Limb (tissue), 2 donors: ENCODE measurements at regions not wholly inside any gene's neighbourhood (a gene's known extent, or its start where the extent isn't known, plus 50 kb on each side); places are given as distances from the start of the nearest gene placed in this dataset.
"Not testable (repeated sequence)": the region's sequence is repeated elsewhere in the genome, so short reads cannot be mapped to it uniquely, and the experiment has no call there.

Source experiments
- DNase-seq, 2 donors: peaks; one replicate each; pipeline ENCODE4 v3.0.0-alpha.2; 2016; ENCODE audit errors: extremely low spot score in 2 of 2

DNA sequence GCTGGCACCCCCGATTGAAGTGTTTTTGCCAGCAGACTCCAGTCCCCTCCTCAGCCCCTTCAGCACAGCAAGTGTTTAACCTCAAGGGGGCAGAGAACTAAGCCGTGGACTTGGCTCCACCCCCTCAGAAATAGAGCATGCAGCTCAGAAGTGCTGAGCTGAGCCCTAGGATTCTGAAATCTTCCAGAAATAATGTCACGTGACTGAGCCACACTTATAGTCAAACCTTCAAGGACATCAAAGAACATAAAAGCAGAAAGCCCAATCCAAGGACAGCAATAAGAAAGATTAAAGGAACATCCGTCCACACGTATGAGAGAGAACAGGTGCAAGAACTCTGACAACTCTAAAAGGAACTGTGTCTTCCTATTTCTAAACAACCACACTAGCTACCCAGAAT is 317.7 kb upstream of the LRFN5 start:
- no peak for DNase-seq

DNA sequence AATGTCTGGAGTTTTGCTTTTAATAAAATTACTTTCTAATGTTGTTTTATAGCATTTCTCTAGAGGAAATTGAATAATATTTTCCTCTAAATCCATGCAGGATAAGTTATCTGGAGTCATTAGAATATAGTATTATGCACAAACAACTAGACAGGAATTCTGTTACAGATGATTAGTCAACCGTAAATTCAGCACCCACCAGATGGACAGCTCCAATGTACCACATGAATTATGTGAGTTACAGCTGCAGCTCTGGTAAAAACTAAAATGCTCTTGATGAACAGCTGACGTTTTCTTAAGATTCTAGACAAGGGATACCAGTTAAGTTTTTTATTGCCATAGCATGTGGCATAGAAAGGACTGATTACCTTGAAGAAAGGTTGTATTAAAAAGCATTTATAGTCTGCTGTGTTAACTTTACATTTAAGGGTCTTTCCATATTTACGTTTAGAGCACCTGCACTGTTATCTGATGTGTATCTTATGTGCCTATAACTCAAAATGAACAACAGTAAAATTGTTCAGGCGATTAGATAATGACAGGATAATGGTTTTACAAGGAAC is 321.4 kb upstream of the LRFN5 start:
- DNase-seq, result peak; percentile 40 to 54

DNA sequence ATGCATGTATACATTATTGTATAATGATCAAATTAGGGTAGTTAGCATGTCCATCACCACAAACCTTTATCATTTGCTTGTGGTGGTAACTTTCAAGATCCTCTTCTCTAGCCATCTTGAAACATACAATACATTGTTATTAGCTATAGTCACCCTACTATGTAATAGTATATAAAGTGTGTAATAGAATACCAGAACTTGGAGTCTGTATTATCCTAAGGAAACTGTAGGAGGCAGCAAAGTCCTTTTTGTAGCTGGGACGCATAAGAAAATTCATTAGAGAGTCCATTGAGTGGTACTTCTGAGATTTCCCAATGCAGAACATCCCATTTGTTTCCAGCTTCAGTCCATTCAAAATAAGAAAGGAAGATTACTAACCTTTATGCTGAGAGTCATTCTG is 325.9 kb upstream of the LRFN5 start:
- no peak for DNase-seq

DNA sequence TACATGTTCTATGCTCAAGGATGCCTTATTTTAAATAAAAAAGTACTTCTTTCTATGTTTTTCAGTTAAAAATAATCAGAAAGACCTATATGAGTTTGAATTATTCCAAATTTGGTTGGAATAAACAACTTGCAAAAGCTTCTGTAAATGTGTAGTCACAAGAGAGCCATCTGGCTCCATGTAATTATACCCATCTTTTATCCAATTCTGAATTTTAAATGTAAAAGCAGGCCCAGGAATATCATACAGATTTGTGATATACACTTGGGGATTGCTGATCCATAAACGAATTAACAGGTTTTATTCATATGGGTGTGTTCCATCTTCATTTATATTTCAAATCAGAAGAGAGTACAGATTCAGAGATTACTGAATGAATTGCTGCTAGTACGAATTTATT is 329.2 kb upstream of the LRFN5 start:
- DNase-seq, result no peak

DNA sequence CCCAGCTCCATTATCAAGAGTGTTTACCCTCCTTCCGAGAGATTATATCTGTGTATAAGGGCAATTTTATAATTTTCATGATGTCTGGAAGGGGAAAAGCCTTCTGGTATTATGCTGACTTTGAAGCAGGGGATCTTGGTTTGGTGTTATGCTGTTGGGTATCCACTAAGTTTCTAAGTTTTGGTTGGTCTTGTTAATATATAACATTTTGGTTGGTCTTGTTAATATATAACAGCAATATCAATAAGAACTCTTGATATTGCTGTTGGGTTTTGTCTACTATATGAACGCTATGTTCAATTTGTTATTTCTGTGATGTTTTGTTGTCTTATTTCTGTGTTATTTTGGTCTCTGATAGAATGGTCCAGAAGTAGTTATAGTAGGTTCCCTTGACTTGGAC is 349.2 kb upstream of the LRFN5 start:
- DNase-seq, result no peak

DNA sequence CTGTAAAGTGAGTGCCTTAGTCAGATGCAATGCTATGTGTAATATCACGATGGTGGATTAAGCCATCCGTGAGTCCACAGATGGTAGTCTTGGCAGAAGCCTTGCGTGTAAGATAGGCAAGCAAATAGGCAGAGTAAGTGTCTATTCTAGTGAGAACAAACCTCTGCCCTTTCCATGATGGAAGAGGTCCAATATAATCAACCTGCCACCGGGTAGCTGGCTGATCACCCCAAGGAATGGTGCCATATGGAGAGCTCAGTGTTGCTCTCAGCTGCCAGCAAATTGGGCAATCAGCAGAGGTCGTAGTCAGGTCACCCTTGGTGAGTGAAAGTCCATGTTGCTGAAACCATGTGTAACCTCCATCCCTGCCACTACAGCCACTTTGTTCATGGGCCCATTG is 371.2 kb upstream of the LRFN5 start:
- DNase-seq, result no peak

DNA sequence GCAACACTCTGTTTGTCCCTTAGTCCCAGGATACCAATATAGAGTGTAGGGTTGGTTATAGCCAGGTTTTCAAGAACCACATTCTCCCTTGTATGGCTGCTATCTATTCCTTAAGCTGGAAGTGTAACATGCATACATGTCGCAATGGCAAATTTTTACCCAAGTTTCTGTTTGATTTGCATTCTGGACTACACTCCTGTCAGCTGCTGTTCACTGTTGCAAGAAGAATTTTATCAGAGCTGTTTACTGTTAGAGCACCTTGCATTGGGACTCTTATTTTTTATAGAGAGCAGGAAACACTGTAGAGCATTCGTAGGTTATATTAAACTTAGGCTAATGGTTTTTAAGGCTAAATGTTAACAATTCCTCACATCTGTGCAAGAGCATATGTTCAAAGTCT is 376.0 kb upstream of the LRFN5 start:
- no peak for DNase-seq

DNA sequence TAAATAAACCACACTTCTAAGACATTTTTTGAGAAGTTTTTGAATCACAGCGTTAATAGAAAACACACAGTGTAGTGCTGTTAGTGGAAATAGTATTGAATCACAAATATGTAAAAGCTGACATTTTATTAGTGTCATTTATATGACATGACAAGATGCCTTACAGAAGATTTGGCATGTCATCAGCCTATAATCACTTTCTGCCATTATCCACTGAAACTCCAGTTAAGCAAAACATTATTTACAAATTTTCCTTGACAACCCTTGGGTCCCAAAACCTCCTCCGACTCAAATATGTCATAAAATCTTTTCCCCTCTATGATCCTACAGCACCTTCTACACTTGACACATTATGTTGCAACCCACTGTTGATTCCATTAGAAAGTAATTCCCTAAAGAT is 376.9 kb upstream of the LRFN5 start:
- DNase-seq, result no peak

DNA sequence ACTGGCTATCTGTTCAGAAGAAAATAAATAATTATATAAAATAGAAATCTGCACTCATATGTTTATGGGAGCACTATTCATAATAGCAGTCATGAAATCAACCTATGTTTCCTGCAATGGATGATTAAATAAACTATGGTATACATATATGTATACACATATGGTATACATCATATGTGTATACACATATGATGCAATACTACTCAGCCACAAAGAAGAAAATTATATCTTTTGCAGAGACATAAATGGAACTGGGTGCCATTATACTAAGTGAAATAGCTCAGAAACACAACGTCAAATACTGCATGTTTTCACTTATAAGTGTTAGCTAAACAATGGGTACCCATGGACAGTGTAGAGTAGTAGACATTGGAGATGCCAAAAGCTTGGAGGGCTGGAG is 381.2 kb upstream of the LRFN5 start:
- DNase-seq, result no peak

DNA sequence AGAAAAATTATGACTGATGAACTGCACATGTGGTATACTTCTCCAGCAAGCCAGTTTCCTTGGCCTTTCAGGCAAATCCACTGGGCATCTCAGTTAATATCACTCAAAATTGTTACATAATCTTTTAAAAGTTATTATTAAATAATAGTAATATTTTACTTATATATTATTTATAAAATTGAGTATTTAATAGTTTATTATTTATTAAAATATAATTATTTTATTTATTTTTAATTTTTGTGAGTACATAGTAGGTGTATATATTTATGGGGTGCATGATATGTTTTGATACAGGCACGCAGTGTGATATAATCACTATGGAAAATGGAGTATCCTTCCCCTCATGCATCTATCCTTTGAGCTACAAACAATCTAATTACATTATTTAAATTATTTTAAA is 384.1 kb upstream of the LRFN5 start:
- no peak for DNase-seq

DNA sequence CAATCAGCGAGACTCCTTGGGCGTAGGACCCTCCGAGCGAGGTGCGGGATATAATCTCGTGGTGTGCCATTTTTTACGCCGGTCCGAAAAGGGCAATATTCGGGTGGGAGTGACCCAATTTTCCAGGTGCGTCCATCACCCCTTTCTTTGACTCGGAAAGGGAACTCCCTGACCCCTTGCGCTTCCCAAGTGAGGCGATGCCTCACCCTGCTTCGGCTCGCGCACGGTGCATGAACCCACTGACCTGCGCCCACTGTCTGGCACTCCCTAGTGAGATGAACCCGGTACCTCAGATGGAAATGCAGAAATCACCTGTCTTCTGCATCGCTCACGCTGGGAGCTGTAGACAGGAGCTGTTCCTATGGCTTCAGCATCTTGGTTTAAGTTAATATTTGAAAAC is 391.7 kb upstream of the LRFN5 start:
- not testable (repeated sequence) for DNase-seq

DNA sequence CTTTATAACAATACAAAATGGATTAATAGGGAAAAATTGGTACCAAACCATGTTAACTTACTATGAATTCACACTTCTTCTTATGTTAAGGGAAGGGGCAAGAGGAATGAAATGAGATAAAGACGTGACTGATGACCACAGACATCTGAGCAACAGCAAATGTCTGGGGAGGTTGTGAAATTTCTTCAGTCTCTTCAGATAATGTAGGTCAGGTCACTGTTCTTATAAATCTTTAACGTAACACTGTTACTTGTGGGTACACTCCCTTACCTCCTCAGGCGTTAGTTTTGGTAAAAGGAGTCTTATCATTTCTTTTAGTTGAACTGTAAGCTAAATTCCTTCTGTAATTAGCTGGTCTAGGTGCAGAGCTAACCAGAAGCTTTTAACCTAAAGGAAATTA is 405.0 kb upstream of the LRFN5 start:
- DNase-seq, result no peak

DNA sequence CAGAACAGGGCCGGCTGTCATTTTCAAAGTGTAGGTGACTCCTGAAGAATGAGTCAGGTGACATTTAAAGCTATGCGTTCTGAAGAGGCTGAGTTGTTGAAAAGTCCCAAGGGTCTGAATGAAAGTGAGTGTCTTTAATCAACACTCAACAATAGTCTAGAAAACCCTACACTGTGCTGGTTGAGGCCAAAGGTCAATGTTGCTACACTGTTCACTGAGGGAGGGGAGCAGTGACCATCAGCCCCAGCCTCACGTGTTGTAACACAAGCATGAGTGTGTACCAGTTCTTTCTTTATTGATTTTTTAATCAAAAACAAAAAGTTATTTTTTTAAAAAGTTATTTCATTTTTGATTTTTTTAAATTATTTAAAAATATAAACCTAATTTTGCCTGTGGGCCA is 418.8 kb upstream of the LRFN5 start:
- DNase-seq, result no peak

DNA sequence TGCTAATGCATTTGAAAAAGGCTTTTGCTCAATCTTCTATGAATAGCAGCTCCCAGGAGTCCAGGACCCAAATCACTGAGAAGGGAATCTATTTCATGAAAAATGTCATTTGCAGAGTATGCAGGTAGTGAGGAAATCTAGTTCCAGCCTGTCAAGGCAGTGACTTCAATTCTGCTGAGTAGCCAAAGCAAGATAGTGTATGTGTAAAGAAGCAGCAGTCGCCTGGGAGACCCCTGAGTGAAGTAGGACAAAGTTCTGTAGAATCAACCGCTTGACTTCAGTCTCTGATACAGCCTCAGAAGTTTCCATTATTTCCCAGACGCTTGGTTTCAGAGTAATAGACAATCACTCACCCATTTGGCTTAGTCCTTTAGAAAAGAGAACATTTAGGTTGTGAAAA is 435.6 kb upstream of the LRFN5 start:
- no peak for DNase-seq

DNA sequence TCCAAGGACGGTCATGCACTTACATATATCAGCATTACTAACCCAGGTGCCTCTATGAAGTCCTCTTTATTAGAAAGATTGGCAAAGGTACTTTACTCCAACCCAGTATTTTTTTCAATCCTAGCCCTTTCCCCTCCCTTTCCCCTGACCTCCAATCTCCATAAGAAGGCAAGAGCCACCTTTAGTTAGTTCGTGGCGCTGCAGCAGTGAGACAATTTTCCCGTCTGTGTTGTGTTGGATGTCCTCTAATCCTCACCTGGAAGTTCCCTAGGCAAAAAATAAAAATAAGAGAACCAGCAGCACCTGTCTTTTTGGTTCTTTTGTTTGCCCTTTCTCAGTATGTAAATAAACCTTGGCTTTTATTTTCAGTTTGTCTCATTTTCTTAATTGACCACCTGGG is 439.6 kb upstream of the LRFN5 start:
- no peak for DNase-seq

DNA sequence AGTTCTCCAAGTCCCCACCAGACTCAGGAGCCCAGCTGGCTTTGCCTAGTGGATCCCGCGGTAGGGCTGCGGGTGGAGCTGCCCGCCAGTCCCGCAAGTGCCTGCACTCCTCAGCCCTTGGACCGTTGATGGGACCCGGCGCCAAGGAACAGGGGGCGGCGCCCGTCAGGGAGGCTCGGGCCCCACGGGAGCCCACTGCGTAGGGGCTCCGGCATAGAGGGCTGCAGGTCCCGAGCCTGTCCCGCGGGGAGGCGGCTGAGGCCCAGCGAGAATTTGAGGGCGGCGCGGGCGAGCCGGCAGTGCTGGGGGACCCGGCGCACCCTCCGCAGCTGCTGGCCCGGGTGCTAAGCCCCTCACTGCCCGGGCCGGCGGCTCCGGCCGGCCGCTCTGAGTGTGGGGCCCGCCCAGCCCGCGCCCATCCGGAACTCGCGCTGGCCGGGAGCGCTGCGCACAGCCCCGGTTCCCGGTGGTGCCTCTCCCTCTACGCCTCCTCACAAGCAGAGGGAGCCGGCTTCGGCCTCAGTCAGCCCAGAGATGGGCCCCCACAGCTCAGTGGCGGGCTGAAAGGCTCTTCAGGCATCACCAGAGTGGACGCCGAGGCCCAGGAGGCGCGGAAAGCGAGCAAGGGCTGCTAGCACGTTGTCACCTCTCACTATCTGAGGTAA is 452.4 kb upstream of the LRFN5 start:
- no peak for DNase-seq

DNA sequence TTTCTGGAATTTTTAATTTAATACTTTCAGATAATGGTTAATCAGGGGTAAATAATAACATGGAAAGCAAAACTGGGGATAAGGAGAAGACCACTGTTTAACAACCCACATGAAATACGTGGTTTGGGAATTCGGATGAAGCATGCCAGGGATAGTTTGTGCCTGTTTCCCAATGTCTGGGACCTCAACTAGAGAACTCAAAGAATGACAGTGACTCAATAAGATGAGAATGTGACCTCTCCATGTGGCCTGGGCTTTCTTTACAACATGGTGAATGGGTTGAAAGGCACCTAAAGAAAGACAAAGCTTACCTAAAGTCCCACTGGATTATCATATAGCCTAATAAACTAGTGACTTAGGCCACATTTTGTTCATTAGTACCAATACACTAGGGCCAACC is 460.3 kb upstream of the LRFN5 start:
- DNase-seq, result no peak

DNA sequence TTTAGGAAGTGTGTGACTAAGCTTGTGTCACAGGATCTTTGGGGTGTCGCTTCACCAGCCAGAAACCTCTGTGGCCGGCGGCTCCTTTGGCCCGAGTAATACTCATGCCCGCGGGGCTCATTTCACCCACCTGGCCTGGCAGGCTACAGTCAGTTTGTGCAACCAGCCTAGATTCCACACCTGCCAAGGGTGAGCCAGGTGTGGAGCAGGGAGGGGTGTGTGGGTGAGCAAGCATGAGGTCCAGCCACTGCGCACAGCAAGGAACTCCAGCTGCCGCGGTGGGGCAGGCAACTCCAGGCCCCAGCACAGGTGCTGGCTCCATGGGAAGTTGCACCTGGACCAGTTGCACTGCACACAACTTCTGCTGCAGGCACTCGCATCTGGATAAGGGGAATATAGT is 462.3 kb upstream of the LRFN5 start:
- no peak for DNase-seq

DNA sequence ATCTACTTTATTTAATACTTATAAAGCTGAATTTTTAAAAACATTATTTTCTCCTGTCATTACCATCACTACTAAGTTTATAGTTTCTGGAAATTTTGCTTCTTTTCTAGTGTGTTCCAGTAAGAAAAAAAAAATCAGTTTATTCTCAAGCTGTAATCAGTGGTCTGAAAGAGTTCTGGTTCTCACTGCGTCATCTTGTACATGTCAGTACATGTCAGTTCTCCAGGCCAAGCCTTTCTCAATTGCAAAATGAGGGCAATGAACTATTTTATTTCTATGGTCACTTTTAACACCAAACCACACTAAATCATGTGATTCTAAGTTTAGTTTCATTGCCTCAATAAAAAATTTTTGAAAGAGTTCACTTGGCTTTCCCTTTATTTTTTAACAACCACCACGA is 468.9 kb upstream of the LRFN5 start:
- DNase-seq, result no peak

DNA sequence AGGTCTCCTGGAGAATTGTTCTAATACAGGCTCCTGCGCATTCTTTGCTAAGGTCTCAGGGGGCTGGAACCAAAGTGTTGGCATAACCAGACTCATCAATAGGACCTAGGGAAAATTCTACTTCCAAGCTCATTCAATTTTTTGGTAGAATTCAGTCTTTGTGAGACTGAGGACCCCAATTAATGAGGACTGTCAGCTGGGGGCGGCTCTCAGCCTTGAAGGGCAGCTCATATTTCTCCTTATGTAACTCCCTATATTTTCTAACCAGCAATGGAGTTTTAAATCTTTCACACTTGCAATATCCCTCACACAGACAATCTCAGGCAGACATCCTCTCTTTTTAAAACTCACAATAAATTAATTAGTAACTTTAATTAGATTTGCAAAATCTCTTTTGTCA is 476.4 kb upstream of the LRFN5 start:
- DNase-seq, result no peak

DNA sequence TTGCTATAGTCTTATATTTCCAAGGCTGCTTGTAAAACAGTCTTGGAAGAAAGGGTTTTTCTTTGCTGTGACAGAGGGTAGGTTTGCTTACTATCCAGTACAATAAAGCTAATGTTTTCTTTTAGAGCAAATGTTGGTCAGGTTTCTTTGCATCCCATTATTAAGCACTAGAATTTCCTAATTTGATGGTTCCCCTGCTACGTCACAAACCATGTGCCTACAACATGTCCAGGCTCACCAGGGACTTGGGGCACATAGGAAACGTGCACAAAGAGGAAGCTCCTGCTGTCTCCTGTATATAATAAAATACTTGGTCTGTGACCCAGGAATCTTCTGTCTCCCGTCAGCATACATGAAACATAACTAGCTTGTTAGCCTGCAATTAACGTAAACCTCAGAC is 486.3 kb upstream of the LRFN5 start:
- DNase-seq, result no peak

DNA sequence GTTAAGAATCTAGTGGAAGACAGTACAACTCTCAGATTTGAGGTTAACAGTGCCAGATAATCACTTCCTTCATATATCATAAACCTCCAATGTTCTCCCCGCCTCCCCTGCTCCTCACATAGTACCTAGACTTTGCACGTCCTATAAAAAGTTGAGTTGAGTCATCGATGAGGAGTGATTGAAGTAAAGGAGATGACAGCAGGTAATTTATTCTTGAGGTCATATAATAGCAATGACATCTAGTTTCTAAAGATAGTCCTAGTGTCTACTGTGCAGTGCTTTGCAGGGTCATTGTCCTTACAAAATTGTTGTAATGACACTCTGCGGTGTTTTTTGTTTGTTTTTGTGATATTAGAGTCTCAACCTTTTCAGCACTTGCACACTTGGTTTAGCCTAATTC is 510.5 kb upstream of the LRFN5 start:
- DNase-seq, result no peak

DNA sequence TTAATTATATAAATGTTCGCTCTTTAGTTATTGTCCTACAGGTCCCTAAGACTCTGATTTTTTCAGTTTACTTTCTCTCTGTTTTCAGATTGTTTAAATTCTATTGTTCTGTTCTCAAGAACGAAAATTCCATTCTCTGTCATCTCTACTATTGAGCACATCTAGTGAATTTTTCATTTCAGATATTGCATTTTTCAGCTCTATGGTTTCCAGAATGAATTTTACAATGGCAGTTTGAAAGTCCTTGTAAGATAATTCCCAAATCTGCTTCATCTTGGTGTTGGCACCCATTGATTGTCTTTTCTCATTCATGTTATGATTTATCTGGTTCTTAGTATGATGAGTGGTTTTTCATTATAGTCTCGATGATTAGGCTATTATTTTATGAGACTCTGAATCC is 519.6 kb upstream of the LRFN5 start:
- no peak for DNase-seq

DNA sequence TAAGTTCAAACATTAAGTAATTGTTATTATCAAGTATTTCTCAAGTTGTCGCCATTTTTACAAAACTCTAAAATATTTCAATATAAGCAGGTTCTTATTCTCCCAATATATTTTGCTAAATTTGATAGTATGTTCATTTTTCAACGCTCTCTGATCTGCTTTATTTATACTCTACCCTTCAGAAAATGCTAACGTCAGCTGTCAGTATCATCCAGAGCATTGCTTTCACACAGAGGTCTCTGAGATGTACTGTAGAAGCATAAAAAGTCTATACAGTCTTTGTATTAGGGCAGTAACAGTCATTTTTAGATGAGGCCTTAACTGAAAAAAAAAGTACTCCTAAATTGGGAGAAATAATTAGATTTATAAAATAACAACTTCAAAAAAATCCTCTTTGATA is 533.1 kb upstream of the LRFN5 start:
- no peak for DNase-seq
